ENCODE measurements at regions not wholly inside any gene's neighbourhood (a gene's known extent, or its start where the extent isn't known, plus 50 kb on each side); places are given as distances from the start of the nearest gene placed in this dataset.
"Not testable (repeated sequence)": the region's sequence is repeated elsewhere in the genome, so short reads cannot be mapped to it uniquely, and the experiment has no call there.

- H3K4me3 Mint-ChIP-seq: no peak overlapping the region
- peaks cover 11% of the 10 kb centered on the region for H3K9me3 Mint-ChIP-seq
- no peaks in the 10 kb centered on the region for H3K27me3 Mint-ChIP-seq
- H3K4me1 Mint-ChIP-seq (ENCODE audit: low read depth): no peaks in the 10 kb centered on the region
- no peaks in the 10 kb centered on the region for H3K36me3 Mint-ChIP-seq (ENCODE audit: low read depth)
- H3K27ac Mint-ChIP-seq: no peak overlapping the region
Observed at GRCh38 chr3:162377608-162378007, 881.0 kb downstream of the OTOL1 start.

DNA sequence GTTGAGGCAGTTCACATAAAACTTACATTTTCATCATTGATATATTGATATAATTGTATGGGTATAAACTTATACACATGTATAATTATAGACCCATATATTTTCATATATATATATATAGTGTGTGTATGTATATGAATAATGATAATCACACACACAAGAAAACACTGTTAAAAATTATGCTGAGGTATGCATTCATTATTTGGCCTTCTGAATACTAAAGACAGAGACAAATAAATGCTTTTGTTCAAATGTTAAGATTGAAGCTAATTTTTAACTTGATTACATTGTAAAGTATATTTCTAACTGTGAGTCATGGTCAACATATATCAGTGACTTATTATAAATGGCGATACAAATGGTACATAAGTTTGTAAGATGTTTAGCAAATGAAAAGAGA, 888.8 kb downstream of the OTOL1 start:
- no peak overlapping the region for H3K4me3 Mint-ChIP-seq
- no peak overlapping the region for H3K27ac Mint-ChIP-seq
- H3K36me3 Mint-ChIP-seq (ENCODE audit: low read depth): no peaks in the 10 kb centered on the region
- H3K4me1 Mint-ChIP-seq (ENCODE audit: low read depth): no peaks in the 10 kb centered on the region
- no peaks in the 10 kb centered on the region for H3K27me3 Mint-ChIP-seq
- H3K9me3 Mint-ChIP-seq: peaks cover 7% of the 10 kb centered on the region

DNA sequence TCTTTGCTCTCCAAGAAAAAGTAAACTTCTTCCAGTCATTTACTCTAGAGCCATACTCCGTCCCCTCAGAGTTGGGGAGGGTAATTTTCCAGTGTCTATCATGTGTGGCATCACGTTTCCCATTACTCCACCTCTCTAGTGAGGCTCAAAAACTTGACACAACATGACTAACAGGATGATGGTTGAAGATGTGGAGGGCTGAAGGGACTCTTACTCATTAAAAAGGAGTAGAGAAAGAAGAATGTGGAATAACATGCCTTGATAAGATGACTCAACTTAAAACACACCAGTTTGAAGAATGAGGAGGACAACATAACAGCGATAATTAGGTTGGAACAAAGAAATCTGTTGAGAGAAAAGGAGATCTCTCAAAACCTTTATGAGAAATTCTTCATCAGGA, 894.3 kb downstream of the OTOL1 start:
- no peaks in the 10 kb centered on the region for H3K36me3 Mint-ChIP-seq (ENCODE audit: low read depth)
- peaks cover 11% of the 10 kb centered on the region for H3K9me3 Mint-ChIP-seq
- no peak overlapping the region for H3K4me3 Mint-ChIP-seq
- H3K27ac Mint-ChIP-seq: no peak overlapping the region
- H3K4me1 Mint-ChIP-seq (ENCODE audit: low read depth): no peaks in the 10 kb centered on the region
- no peaks in the 10 kb centered on the region for H3K27me3 Mint-ChIP-seq

DNA sequence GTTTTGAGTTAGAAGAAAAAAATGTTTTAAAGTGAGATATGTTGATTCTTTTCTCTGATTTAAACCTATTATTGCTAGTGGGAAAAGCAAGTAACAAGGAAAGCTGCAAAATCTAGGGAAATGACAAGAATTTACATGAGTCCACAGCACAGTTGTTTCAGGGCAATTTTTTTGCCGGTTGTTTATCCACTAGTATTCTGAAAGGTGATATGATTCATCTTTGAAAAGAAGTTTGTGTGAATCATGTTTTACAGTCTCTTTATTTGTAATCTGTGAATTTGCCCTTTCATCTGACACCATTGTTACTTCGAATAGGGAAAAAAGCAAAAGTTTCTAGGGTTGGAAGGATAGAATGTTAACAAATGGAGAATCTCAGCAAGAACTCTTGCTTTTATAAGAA, 894.7 kb downstream of the OTOL1 start:
- H3K4me1 Mint-ChIP-seq (ENCODE audit: low read depth): no peaks in the 10 kb centered on the region
- H3K36me3 Mint-ChIP-seq (ENCODE audit: low read depth): no peaks in the 10 kb centered on the region

DNA sequence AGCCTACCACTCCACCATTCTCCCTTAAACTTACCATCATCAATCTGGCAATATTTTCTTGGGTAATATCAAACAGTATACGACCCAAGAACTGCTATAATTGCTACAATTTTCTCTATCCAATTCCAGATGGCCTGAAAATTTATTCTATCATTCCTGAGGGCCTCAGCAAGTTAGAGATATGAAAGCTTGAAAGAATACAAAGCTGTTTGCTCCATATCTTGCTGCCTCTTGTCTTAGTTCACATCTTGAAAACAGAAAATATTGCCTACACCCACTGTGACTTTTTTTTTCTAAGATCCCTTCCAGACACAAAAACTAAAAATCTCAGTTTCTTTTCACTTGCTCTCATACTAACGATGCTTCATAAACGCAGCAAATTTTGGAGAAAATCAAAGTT, 898.9 kb downstream of the OTOL1 start:
- Mint-ChIP-seq H3K36me3 (ENCODE audit: low read depth) (no peaks in the 10 kb centered on the region), H3K9me3 (peaks cover 8% of the 10 kb centered on the region), H3K27me3 (no peaks in the 10 kb centered on the region), H3K4me1 (ENCODE audit: low read depth) (no peaks in the 10 kb centered on the region), H3K4me3 (no peak overlapping the region), H3K27ac (no peak overlapping the region)

More for the DNA sequence above, 894.7 kb downstream of the OTOL1 start:
- peaks cover 11% of the 10 kb centered on the region for H3K9me3 Mint-ChIP-seq
- H3K27me3 Mint-ChIP-seq: no peaks in the 10 kb centered on the region
- H3K27ac Mint-ChIP-seq: no peak overlapping the region
- H3K4me3 Mint-ChIP-seq: no peak overlapping the region

DNA sequence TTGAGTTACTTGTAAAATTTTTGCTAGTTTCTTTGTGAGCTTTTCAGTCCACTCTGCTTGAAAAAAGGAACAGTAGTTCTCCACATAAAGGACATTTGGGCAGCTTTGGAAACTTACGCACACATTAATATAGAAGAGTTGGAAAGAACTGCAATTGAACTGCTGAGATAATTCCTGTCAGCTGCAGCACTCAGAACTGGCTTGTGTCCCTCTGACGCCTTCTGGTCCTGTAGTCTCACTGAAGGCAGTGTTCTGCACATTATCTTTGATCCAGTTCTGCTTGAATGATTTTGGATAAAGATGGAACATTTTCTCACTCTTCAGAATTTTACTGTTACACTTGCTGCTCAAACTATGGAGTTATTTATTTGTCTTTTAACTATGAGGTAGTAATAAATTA, 901.9 kb downstream of the OTOL1 start:
- H3K4me3 Mint-ChIP-seq: no peak overlapping the region
- H3K27ac Mint-ChIP-seq: no peak overlapping the region
- H3K4me1 Mint-ChIP-seq (ENCODE audit: low read depth): no peaks in the 10 kb centered on the region
- peaks cover 4% of the 10 kb centered on the region for H3K9me3 Mint-ChIP-seq
- H3K36me3 Mint-ChIP-seq (ENCODE audit: low read depth): no peaks in the 10 kb centered on the region
- no peaks in the 10 kb centered on the region for H3K27me3 Mint-ChIP-seq

GRCh38 chr3:162400697-162401096, 904.1 kb downstream of the OTOL1 start:
- Mint-ChIP-seq H3K4me3 (no peak overlapping the region), H3K9me3 (no peaks in the 10 kb centered on the region), H3K36me3 (ENCODE audit: low read depth) (no peaks in the 10 kb centered on the region), H3K27ac (no peak overlapping the region), H3K4me1 (ENCODE audit: low read depth) (no peaks in the 10 kb centered on the region), H3K27me3 (no peaks in the 10 kb centered on the region)

DNA sequence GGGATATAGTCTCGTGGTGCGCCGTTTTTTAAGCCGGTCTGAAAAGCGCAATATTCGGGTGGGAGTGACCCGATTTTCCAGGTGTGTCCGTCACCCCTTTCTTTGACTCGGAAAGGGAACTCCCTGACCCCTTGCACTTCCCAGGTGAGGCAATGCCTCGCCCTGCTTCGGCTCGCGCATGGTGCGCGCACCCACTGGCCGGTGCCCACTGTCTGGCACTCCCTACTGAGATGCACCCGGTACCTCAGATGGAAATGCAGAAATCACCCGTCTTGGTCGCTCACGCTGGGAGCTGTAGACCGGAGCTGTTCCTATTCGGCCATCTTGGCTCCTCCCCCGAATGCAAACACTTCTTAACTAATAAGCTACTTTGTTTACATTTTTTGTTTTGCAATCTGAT, 914.9 kb downstream of the OTOL1 start:
- H3K9me3 Mint-ChIP-seq; H3K4me1 Mint-ChIP-seq (ENCODE audit: low read depth); H3K4me3 Mint-ChIP-seq; H3K27me3 Mint-ChIP-seq; H3K36me3 Mint-ChIP-seq (ENCODE audit: low read depth); H3K27ac Mint-ChIP-seq: not testable (repeated sequence)

DNA sequence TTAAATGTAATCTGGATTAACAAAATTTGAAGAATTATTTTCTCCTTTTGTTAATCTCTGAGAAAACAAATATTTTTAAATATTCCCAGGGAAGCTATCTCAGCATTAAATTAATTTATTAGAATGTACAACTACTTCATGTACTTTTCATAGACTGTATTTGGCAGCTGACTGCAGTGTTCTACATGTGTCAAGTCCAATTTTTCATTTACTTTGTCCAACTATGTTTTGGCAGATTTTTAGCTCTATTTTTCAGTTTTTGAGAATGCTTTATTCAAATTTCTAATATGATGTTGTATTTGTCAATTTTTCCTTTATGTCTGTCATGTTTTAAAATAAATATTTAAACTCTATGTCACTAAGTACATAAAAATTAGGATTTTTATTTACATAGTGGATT, 925.1 kb downstream of the OTOL1 start:
- H3K4me1 Mint-ChIP-seq (ENCODE audit: low read depth): no peaks in the 10 kb centered on the region
- no peaks in the 10 kb centered on the region for H3K9me3 Mint-ChIP-seq
- H3K36me3 Mint-ChIP-seq (ENCODE audit: low read depth): no peaks in the 10 kb centered on the region
- H3K27me3 Mint-ChIP-seq: no peaks in the 10 kb centered on the region
- no peak overlapping the region for H3K27ac Mint-ChIP-seq
- no peak overlapping the region for H3K4me3 Mint-ChIP-seq

DNA sequence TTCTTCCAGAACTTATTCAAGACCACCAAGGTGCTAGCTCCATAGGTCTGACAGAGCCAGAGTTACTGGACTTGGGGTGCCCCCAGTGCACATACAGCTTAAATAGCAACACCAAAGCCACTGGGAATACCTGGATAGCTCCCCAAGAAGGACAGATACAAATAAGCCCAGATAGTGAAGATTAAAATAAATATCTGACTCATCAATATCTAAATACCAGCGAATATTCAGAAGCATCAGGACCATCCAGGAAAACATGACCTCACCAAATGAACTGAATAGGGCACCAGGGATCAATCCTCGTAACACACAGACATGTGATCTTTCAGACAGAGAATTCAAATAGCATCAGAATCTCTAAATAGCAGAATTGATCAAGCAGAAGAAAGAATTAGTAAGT, 931.6 kb downstream of the OTOL1 start:
- Mint-ChIP-seq H3K36me3 (ENCODE audit: low read depth) (no peaks in the 10 kb centered on the region), H3K4me1 (ENCODE audit: low read depth) (no peaks in the 10 kb centered on the region), H3K4me3 (no peak overlapping the region), H3K9me3 (peaks cover 27% of the 10 kb centered on the region), H3K27ac (no peak overlapping the region), H3K27me3 (no peaks in the 10 kb centered on the region)

DNA sequence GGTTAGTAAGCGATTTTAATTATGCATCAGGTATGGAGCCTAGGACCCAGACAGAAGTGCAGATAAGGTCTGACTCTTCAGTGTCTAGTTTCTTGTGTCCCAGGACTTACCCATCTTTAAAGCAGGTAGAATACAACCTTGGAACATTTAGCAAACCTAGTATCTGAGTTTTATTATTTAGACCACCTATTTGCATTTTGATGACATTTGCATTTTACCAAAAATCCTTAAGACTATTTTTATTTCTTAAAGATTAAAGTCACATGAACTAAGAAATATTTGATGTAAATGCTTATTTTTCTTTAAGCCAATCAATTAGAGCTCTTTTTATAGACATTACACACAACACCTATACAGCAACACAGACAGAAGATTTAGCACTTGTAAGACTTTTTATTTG, 939.1 kb downstream of the OTOL1 start:
- Mint-ChIP-seq H3K4me3 (no peak overlapping the region), H3K4me1 (ENCODE audit: low read depth) (no peaks in the 10 kb centered on the region), H3K27ac (no peak overlapping the region), H3K27me3 (no peaks in the 10 kb centered on the region), H3K9me3 (peaks cover 19% of the 10 kb centered on the region), H3K36me3 (ENCODE audit: low read depth) (no peaks in the 10 kb centered on the region)

DNA sequence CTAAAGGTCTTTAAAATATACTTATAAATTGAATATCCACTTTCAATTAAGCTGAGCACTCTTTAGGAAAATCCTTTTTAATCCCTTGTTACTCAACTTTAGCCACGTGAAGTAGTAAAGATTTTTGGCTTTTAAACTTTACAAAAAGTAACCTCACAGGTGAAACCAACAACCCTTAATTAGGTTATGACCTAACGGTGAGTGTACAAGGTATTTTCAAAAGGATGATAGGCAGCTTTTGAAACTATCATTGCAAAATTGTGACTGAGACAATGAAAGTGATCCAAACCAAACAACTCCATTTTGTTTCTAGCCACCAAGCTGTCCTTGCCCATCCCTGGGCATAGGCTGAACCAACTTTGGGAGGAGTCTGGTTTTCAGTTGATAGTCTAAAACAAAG, 940.2 kb downstream of the OTOL1 start:
- no peak overlapping the region for H3K4me3 Mint-ChIP-seq
- no peaks in the 10 kb centered on the region for H3K4me1 Mint-ChIP-seq (ENCODE audit: low read depth)
- H3K27me3 Mint-ChIP-seq: no peaks in the 10 kb centered on the region
- H3K36me3 Mint-ChIP-seq (ENCODE audit: low read depth): no peaks in the 10 kb centered on the region
- no peak overlapping the region for H3K27ac Mint-ChIP-seq
- peaks cover 19% of the 10 kb centered on the region for H3K9me3 Mint-ChIP-seq

GRCh38 chr3:162437480-162437879, 940.9 kb downstream of the OTOL1 start:
- Mint-ChIP-seq H3K4me1 (ENCODE audit: low read depth) (no peaks in the 10 kb centered on the region), H3K4me3 (no peak overlapping the region), H3K36me3 (ENCODE audit: low read depth) (no peaks in the 10 kb centered on the region), H3K9me3 (peaks cover 19% of the 10 kb centered on the region), H3K27ac (no peak overlapping the region), H3K27me3 (no peaks in the 10 kb centered on the region)

DNA sequence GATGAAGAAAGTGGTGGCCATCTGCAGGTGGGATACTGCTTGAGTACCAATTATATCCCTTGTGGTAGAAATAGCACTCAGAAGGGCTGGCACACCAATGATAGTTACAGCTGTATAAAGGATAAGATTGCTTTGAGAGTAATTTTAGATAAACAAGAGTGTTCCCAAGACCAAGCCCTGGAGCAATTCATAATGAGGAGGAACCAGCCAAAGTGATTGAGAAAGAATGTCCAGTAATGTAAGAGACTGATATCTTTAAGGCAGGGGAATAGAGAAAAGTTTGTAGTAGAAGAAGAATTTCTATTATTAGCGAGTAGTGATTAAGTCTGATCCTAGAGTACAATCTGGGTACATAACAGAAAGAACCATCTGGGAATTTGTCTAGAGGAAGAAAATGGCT, 945.1 kb downstream of the OTOL1 start:
- Mint-ChIP-seq H3K4me1 (ENCODE audit: low read depth) (no peaks in the 10 kb centered on the region), H3K4me3 (no peak overlapping the region), H3K27ac (no peak overlapping the region), H3K27me3 (no peaks in the 10 kb centered on the region), H3K9me3 (peaks cover 5% of the 10 kb centered on the region), H3K36me3 (ENCODE audit: low read depth) (no peaks in the 10 kb centered on the region)

- no peaks in the 10 kb centered on the region for H3K36me3 Mint-ChIP-seq (ENCODE audit: low read depth)
- peaks cover 4% of the 10 kb centered on the region for H3K9me3 Mint-ChIP-seq
- no peaks in the 10 kb centered on the region for H3K4me1 Mint-ChIP-seq (ENCODE audit: low read depth)
- H3K27ac Mint-ChIP-seq: no peak overlapping the region
- H3K4me3 Mint-ChIP-seq: no peak overlapping the region
- no peaks in the 10 kb centered on the region for H3K27me3 Mint-ChIP-seq
Observed at GRCh38 chr3:162443376-162443775, 946.8 kb downstream of the OTOL1 start.

DNA sequence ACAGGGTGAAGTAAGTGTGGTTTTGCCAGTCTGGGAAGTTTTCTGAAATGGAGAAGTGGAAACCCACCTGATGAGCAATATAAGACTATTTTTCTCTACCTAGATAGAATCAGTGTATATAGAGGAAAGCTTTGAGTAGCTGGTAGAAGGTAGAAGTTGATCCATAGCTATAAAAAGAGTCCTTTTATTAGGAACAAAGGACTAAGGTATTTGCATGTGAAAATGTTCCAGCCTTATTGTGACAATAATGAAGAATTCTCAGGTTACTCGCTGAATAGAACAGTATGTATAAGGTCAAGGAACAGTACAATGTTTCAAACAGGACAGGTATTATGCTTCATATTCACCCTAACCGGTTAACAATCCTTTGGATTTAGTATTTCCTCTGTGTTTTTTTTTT, 972.2 kb downstream of the OTOL1 start:
- no peak overlapping the region for H3K27ac Mint-ChIP-seq
- no peaks in the 10 kb centered on the region for H3K36me3 Mint-ChIP-seq (ENCODE audit: low read depth)
- H3K9me3 Mint-ChIP-seq: peaks cover 1% of the 10 kb centered on the region
- no peak overlapping the region for H3K4me3 Mint-ChIP-seq
- no peaks in the 10 kb centered on the region for H3K4me1 Mint-ChIP-seq (ENCODE audit: low read depth)
- H3K27me3 Mint-ChIP-seq: no peaks in the 10 kb centered on the region

DNA sequence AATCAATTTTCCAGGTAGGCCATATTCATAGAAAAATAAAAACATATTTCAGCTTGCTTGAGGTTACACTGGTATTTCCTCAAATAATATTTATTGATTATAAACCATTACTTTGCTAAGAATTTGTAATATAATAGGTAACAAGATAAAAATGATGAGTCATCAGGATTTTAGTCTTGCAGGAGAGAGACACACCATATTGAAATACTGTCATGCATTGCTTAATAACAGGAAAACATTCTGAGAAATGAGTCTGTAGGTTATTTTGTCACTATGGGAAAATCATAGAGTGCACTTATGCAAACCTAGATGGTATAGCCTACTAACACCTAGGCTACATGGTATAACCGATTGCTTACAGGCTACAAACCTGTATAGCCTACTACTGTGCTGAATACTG, 990.5 kb downstream of the OTOL1 start:
- Mint-ChIP-seq H3K9me3 (peaks cover 3% of the 10 kb centered on the region), H3K27me3 (no peaks in the 10 kb centered on the region), H3K27ac (no peak overlapping the region), H3K4me3 (no peak overlapping the region), H3K4me1 (ENCODE audit: low read depth) (no peaks in the 10 kb centered on the region), H3K36me3 (ENCODE audit: low read depth) (no peaks in the 10 kb centered on the region)
